ENCODE measurements at regions not wholly inside any gene's neighbourhood (a gene's known extent, or its start where the extent isn't known, plus 50 kb on each side); places are given as distances from the start of the nearest gene placed in this dataset.

GRCh38 chr13:37919329-37919880, 49.8 kb upstream of the TRPC4 start:
- TF ChIP-seq POLR2A (IDR thresholded peaks at IDR 0.05; ENCODE audit: low read length): no peak
- no peak for TF ChIP-seq GATA1 (IDR thresholded peaks at IDR 0.05; ENCODE audit: low read depth, low read length)
